ENCODE measurements at regions not wholly inside any gene's neighbourhood (a gene's known extent, or its start where the extent isn't known, plus 50 kb on each side); places are given as distances from the start of the nearest gene placed in this dataset.

- no peaks in the 10 kb centered on the region for H3K27me3 ChIP-seq (ENCODE audit: control insufficient read depth, insufficient read depth, low read length)
- H3K36me3 ChIP-seq (ENCODE audit: control insufficient read depth, insufficient read depth, low read length) = no peaks in the 10 kb centered on the region
- H3K4me3 ChIP-seq (ENCODE audit: low read depth, low read length) = no peak overlapping the region
- no peaks in the 10 kb centered on the region for H3K9me3 ChIP-seq (ENCODE audit: control insufficient read depth, insufficient read depth, low read length)
- H3K9ac ChIP-seq (ENCODE audit: low read depth, low read length) = no peak overlapping the region
- no peaks in the 10 kb centered on the region for H3K4me1 ChIP-seq (ENCODE audit: control insufficient read depth, insufficient read depth, low read length)
Observed at GRCh38 chr3:84439476-84439875, 519.3 kb upstream of the CADM2 start.

GRCh38 chr3:84440291-84440690, 518.5 kb upstream of the CADM2 start:
- Histone ChIP-seq H3K36me3 (ENCODE audit: control insufficient read depth, insufficient read depth, low read length) (no peaks in the 10 kb centered on the region), H3K4me1 (ENCODE audit: control insufficient read depth, insufficient read depth, low read length) (no peaks in the 10 kb centered on the region)

GRCh38 chr3:84442533-84442932, 516.3 kb upstream of the CADM2 start:
- H3K27me3 ChIP-seq (ENCODE audit: control insufficient read depth, insufficient read depth, low read length) = no peaks in the 10 kb centered on the region
- no peaks in the 10 kb centered on the region for H3K4me1 ChIP-seq (ENCODE audit: control insufficient read depth, insufficient read depth, low read length)
- no peak overlapping the region for H3K4me3 ChIP-seq (ENCODE audit: low read depth, low read length)
- H3K9me3 ChIP-seq (ENCODE audit: control insufficient read depth, insufficient read depth, low read length) = no peaks in the 10 kb centered on the region
- no peaks in the 10 kb centered on the region for H3K36me3 ChIP-seq (ENCODE audit: control insufficient read depth, insufficient read depth, low read length)
- H3K9ac ChIP-seq (ENCODE audit: low read depth, low read length) = no peak overlapping the region

More at GRCh38 chr3:84440291-84440690, 518.5 kb upstream of the CADM2 start:
- H3K9me3 ChIP-seq (ENCODE audit: control insufficient read depth, insufficient read depth, low read length) = no peaks in the 10 kb centered on the region
- H3K9ac ChIP-seq (ENCODE audit: low read depth, low read length) = no peak overlapping the region
- no peaks in the 10 kb centered on the region for H3K27me3 ChIP-seq (ENCODE audit: control insufficient read depth, insufficient read depth, low read length)
- H3K4me3 ChIP-seq (ENCODE audit: low read depth, low read length) = no peak overlapping the region

GRCh38 chr3:84444726-84445521, 513.9 kb upstream of the CADM2 start:
- Histone ChIP-seq H3K36me3 (ENCODE audit: control insufficient read depth, insufficient read depth, low read length) (no peaks in the 10 kb centered on the region), H3K9ac (ENCODE audit: low read depth, low read length) (no peak overlapping the region), H3K9me3 (ENCODE audit: control insufficient read depth, insufficient read depth, low read length) (no peaks in the 10 kb centered on the region), H3K27me3 (ENCODE audit: control insufficient read depth, insufficient read depth, low read length) (no peaks in the 10 kb centered on the region), H3K4me3 (ENCODE audit: low read depth, low read length) (no peak overlapping the region), H3K4me1 (ENCODE audit: control insufficient read depth, insufficient read depth, low read length) (no peaks in the 10 kb centered on the region)

DNA sequence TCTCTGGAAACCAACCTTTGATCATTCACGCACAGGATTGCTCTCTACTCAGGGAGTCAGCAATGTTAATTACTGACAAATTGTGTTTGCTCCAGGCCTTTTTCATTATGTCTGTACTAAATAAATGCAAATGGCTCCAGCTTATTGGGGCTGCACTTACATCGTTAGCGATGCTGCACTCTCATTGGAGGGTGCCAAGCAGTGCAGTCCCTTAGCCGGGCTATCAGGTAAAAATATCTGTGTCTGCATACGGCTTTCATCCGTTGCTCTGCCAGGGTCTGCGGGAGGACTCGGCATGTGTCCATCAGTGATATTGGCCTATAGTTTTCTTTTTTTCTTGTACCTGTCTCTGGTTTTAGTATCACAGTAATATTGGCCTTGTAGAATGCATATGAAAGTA, 471.5 kb upstream of the CADM2 start:
- H3K9ac ChIP-seq (ENCODE audit: low read depth, low read length) = no peak overlapping the region
- H3K4me3 ChIP-seq (ENCODE audit: low read depth, low read length) = no peak overlapping the region
- no peaks in the 10 kb centered on the region for H3K9me3 ChIP-seq (ENCODE audit: control insufficient read depth, insufficient read depth, low read length)
- no peaks in the 10 kb centered on the region for H3K4me1 ChIP-seq (ENCODE audit: control insufficient read depth, insufficient read depth, low read length)
- no peaks in the 10 kb centered on the region for H3K36me3 ChIP-seq (ENCODE audit: control insufficient read depth, insufficient read depth, low read length)
- H3K27me3 ChIP-seq (ENCODE audit: control insufficient read depth, insufficient read depth, low read length) = no peaks in the 10 kb centered on the region

DNA sequence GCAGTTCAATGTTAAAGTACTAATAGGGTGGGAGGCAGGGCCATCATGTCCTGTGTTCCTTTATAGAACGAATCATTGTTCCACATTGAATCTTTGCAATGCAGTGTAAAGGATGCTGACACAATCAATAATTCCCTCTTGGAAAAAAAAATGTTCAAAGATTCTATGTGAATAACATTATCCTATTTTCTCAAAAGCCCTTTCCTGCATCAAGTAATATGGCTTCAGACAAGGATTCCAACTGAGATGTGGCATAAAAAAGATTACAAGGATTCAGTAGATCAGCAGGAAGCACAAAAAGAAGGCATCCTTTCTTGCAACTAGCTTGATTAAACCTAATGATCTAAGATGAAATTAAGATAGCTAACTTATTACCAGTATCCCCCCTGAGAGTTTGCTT, 454.0 kb upstream of the CADM2 start:
- no peaks in the 10 kb centered on the region for H3K9me3 ChIP-seq (ENCODE audit: control insufficient read depth, insufficient read depth, low read length)
- no peaks in the 10 kb centered on the region for H3K4me1 ChIP-seq (ENCODE audit: control insufficient read depth, insufficient read depth, low read length)
- H3K9ac ChIP-seq (ENCODE audit: low read depth, low read length) = no peak overlapping the region
- H3K4me3 ChIP-seq (ENCODE audit: low read depth, low read length) = no peak overlapping the region
- no peaks in the 10 kb centered on the region for H3K36me3 ChIP-seq (ENCODE audit: control insufficient read depth, insufficient read depth, low read length)
- H3K27me3 ChIP-seq (ENCODE audit: control insufficient read depth, insufficient read depth, low read length) = no peaks in the 10 kb centered on the region

- H3K4me3 ChIP-seq (ENCODE audit: low read depth, low read length) = no peak overlapping the region
- H3K9me3 ChIP-seq (ENCODE audit: control insufficient read depth, insufficient read depth, low read length) = no peaks in the 10 kb centered on the region
- H3K9ac ChIP-seq (ENCODE audit: low read depth, low read length) = no peak overlapping the region
- no peaks in the 10 kb centered on the region for H3K27me3 ChIP-seq (ENCODE audit: control insufficient read depth, insufficient read depth, low read length)
- no peaks in the 10 kb centered on the region for H3K36me3 ChIP-seq (ENCODE audit: control insufficient read depth, insufficient read depth, low read length)
- no peaks in the 10 kb centered on the region for H3K4me1 ChIP-seq (ENCODE audit: control insufficient read depth, insufficient read depth, low read length)
Observed at GRCh38 chr3:84510007-84510406, 448.8 kb upstream of the CADM2 start.

GRCh38 chr3:84522893-84523292, 435.9 kb upstream of the CADM2 start:
- no peaks in the 10 kb centered on the region for H3K4me1 ChIP-seq (ENCODE audit: control insufficient read depth, insufficient read depth, low read length)
- no peaks in the 10 kb centered on the region for H3K9me3 ChIP-seq (ENCODE audit: control insufficient read depth, insufficient read depth, low read length)
- no peak overlapping the region for H3K9ac ChIP-seq (ENCODE audit: low read depth, low read length)
- no peaks in the 10 kb centered on the region for H3K36me3 ChIP-seq (ENCODE audit: control insufficient read depth, insufficient read depth, low read length)
- no peaks in the 10 kb centered on the region for H3K27me3 ChIP-seq (ENCODE audit: control insufficient read depth, insufficient read depth, low read length)
- H3K4me3 ChIP-seq (ENCODE audit: low read depth, low read length) = no peak overlapping the region

- Histone ChIP-seq H3K9ac (ENCODE audit: low read depth, low read length) (no peak overlapping the region), H3K27me3 (ENCODE audit: control insufficient read depth, insufficient read depth, low read length) (no peaks in the 10 kb centered on the region), H3K9me3 (ENCODE audit: control insufficient read depth, insufficient read depth, low read length) (no peaks in the 10 kb centered on the region), H3K36me3 (ENCODE audit: control insufficient read depth, insufficient read depth, low read length) (no peaks in the 10 kb centered on the region), H3K4me1 (ENCODE audit: control insufficient read depth, insufficient read depth, low read length) (no peaks in the 10 kb centered on the region), H3K4me3 (ENCODE audit: low read depth, low read length) (no peak overlapping the region)
Observed at GRCh38 chr3:84536916-84537315, 421.9 kb upstream of the CADM2 start.

GRCh38 chr3:84538597-84538996, 420.2 kb upstream of the CADM2 start:
- Histone ChIP-seq H3K4me1 (ENCODE audit: control insufficient read depth, insufficient read depth, low read length) (no peaks in the 10 kb centered on the region), H3K9ac (ENCODE audit: low read depth, low read length) (no peak overlapping the region), H3K9me3 (ENCODE audit: control insufficient read depth, insufficient read depth, low read length) (no peaks in the 10 kb centered on the region), H3K4me3 (ENCODE audit: low read depth, low read length) (no peak overlapping the region), H3K36me3 (ENCODE audit: control insufficient read depth, insufficient read depth, low read length) (no peaks in the 10 kb centered on the region), H3K27me3 (ENCODE audit: control insufficient read depth, insufficient read depth, low read length) (no peaks in the 10 kb centered on the region)

DNA sequence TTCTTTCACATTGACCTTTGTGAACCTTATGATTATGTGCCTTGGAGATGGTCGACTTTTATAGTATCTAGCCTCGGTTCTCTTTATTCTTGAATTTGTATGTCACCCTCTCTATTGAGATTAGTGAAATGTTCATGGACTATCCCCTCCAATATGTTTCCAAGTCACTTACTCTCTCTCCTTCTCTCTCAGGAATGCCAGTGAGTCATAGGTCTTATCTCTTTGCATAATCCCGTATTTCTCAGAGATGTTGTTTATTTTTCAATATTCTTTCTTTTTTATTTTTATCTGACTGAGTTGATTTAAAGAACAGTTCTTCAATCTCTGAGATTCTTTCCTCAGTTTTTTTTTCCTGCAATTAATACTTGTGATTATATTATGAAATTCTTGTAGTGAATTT, 411.6 kb upstream of the CADM2 start:
- Histone ChIP-seq H3K27me3 (ENCODE audit: control insufficient read depth, insufficient read depth, low read length) (no peaks in the 10 kb centered on the region), H3K9ac (ENCODE audit: low read depth, low read length) (no peak overlapping the region), H3K9me3 (ENCODE audit: control insufficient read depth, insufficient read depth, low read length) (no peaks in the 10 kb centered on the region), H3K4me3 (ENCODE audit: low read depth, low read length) (no peak overlapping the region), H3K4me1 (ENCODE audit: control insufficient read depth, insufficient read depth, low read length) (peaks cover 2% of the 10 kb centered on the region), H3K36me3 (ENCODE audit: control insufficient read depth, insufficient read depth, low read length) (no peaks in the 10 kb centered on the region)
